ENCODE measurements at regions not wholly inside any gene's neighbourhood (a gene's known extent, or its start where the extent isn't known, plus 50 kb on each side); places are given as distances from the start of the nearest gene placed in this dataset.

DNA sequence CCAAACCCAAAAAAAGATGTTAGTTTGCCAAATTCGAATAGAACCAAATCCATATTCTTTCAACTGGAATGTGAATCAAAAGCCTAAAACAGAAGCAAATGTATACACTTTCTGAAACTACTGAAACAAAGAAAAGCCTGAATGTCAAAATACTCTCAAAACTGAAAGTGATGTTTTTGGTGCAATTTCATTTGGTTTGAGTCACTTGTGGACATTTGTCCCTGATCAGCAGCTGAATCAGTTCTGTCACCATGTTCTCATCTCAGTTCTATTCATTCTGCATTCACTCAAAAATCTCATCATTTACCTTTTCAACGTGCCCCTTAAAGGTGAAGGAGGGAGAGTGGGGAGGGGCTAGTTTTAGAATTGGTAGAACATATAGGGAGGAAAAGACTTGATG is 266.8 kb downstream of the ABHD5 start:
- ChIA-PET POLR2A (no interaction called here), CTCF (interaction anchor here (1.0 kb wide), 1 partner anchor 15 kb away, joined by 3 read pairs; no protein-coding TSS in a partner anchor)
- DNase-seq = no peak
- peaks cover 1% of the 10 kb centered on the region for H3K4me1 Mint-ChIP-seq
- no peaks in the 10 kb centered on the region for H3K36me3 Mint-ChIP-seq (ENCODE audit: low read depth)
- peaks cover 27% of the 10 kb centered on the region for H3K27me3 Mint-ChIP-seq
- H3K4me3 Mint-ChIP-seq = no peak overlapping the region
- H3K9me3 Mint-ChIP-seq = no peaks in the 10 kb centered on the region
- no peak overlapping the region for H3K27ac Mint-ChIP-seq

GRCh38 chr3:43958005-43958770 is 267.4 kb downstream of the ABHD5 start:
- peaks cover 27% of the 10 kb centered on the region for H3K27me3 Mint-ChIP-seq
- H3K27ac Mint-ChIP-seq = no peak overlapping the region
- no peak overlapping the region for H3K4me3 Mint-ChIP-seq
- no peak for DNase-seq
- H3K9me3 Mint-ChIP-seq = no peaks in the 10 kb centered on the region
- no peaks in the 10 kb centered on the region for H3K36me3 Mint-ChIP-seq (ENCODE audit: low read depth)
- H3K4me1 Mint-ChIP-seq = peaks cover 1% of the 10 kb centered on the region
- CTCF ChIA-PET = interaction anchor here (1.0 kb wide), 1 partner anchor 14 kb away, joined by 3 read pairs; no protein-coding TSS in a partner anchor
- POLR2A ChIA-PET = no interaction called here

- POLR2A ChIA-PET = no interaction called here
Measured at GRCh38 chr3:43958973-43959372, 268.2 kb downstream of the ABHD5 start.

GRCh38 chr3:43959498-43960447 is 269.0 kb downstream of the ABHD5 start:
- H3K27ac Mint-ChIP-seq = no peak overlapping the region
- no peaks in the 10 kb centered on the region for H3K9me3 Mint-ChIP-seq
- no peak overlapping the region for H3K4me3 Mint-ChIP-seq
- CTCF ChIA-PET = no interaction called here
- H3K36me3 Mint-ChIP-seq (ENCODE audit: low read depth) = no peaks in the 10 kb centered on the region
- peaks cover 3% of the 10 kb centered on the region for H3K4me1 Mint-ChIP-seq
- POLR2A ChIA-PET = no interaction called here
- DNase-seq = no peak
- peaks cover 24% of the 10 kb centered on the region for H3K27me3 Mint-ChIP-seq

More at GRCh38 chr3:43958973-43959372, 268.2 kb downstream of the ABHD5 start:
- no peak for DNase-seq
- Mint-ChIP-seq H3K36me3 (ENCODE audit: low read depth) (no peaks in the 10 kb centered on the region), H3K9me3 (no peaks in the 10 kb centered on the region), H3K27me3 (peaks cover 29% of the 10 kb centered on the region), H3K4me3 (no peak overlapping the region), H3K4me1 (peaks cover 1% of the 10 kb centered on the region), H3K27ac (no peak overlapping the region)
- CTCF ChIA-PET = no interaction called here

- no peaks in the 10 kb centered on the region for H3K9me3 Mint-ChIP-seq
- ChIA-PET POLR2A (no interaction called here), CTCF (no interaction called here)
- H3K4me3 Mint-ChIP-seq = no peak overlapping the region
- H3K4me1 Mint-ChIP-seq = peaks cover 9% of the 10 kb centered on the region
- DNase-seq = no peak
- peaks cover 17% of the 10 kb centered on the region for H3K27me3 Mint-ChIP-seq
- H3K27ac Mint-ChIP-seq = no peak overlapping the region
- H3K36me3 Mint-ChIP-seq (ENCODE audit: low read depth) = no peaks in the 10 kb centered on the region
Measured at GRCh38 chr3:43960448-43960840, 269.7 kb downstream of the ABHD5 start.

DNA sequence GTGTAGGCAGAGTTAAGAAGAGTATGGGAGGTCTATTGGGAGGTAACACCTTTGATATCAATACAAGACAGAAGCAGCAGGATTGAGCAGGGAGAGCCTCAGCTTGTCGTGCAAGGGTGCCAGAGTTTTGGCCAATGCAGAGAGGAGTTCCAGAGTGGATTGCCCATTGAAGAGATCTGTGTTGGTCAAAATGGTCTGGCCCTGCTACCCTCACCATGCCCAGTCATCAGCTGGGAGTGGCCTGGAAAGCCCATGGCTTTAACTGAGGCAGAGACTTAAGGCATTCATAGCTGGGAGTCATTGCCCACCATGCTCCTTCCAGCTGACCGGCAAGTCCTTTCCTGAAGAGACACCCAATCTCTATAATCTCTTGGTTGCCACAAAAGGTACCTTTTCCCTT is 271.3 kb downstream of the ABHD5 start:
- Mint-ChIP-seq H3K4me1 (peaks cover 19% of the 10 kb centered on the region), H3K4me3 (no peak overlapping the region), H3K27me3 (peaks cover 6% of the 10 kb centered on the region), H3K36me3 (ENCODE audit: low read depth) (no peaks in the 10 kb centered on the region), H3K27ac (no peak overlapping the region), H3K9me3 (no peaks in the 10 kb centered on the region)
- CTCF ChIA-PET = no interaction called here
- DNase-seq = no peak
- POLR2A ChIA-PET = no interaction called here

DNA sequence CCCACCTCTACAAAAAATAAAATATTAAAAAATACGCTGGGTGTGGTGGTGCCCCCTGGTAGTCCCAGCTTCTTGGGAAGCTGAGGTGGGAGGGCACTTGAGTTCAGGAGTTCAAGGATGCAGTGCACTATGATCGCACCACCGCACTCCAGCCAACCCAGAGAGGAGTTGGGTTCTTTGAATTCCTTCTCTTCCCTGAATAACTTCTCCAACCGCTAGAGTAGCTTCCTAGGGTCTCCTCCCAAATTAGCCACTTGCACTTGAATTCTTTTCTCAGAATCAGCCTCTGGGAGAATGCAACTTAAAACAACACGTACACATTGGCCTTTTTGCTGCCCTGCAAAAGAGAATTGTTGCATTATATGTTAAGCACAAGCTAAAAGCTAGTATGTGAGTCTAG is 272.5 kb downstream of the ABHD5 start:
- Mint-ChIP-seq H3K9me3 (no peaks in the 10 kb centered on the region), H3K4me3 (no peak overlapping the region), H3K27me3 (peaks cover 10% of the 10 kb centered on the region), H3K27ac (no peak overlapping the region), H3K36me3 (ENCODE audit: low read depth) (no peaks in the 10 kb centered on the region), H3K4me1 (peaks cover 18% of the 10 kb centered on the region)
- DNase-seq = no peak
- ChIA-PET CTCF (no interaction called here), POLR2A (no interaction called here)

GRCh38 chr3:43964640-43965039 is 273.9 kb downstream of the ABHD5 start:
- Mint-ChIP-seq H3K27ac (no peak overlapping the region), H3K4me3 (no peak overlapping the region), H3K36me3 (ENCODE audit: low read depth) (no peaks in the 10 kb centered on the region), H3K27me3 (peaks cover 16% of the 10 kb centered on the region), H3K4me1 (peaks cover 18% of the 10 kb centered on the region), H3K9me3 (no peaks in the 10 kb centered on the region)
- ChIA-PET CTCF (interaction anchor here (0.8 kb wide), 1 partner anchor 8 kb away, joined by 3 read pairs; no protein-coding TSS in a partner anchor), POLR2A (no interaction called here)
- no peak for DNase-seq

DNA sequence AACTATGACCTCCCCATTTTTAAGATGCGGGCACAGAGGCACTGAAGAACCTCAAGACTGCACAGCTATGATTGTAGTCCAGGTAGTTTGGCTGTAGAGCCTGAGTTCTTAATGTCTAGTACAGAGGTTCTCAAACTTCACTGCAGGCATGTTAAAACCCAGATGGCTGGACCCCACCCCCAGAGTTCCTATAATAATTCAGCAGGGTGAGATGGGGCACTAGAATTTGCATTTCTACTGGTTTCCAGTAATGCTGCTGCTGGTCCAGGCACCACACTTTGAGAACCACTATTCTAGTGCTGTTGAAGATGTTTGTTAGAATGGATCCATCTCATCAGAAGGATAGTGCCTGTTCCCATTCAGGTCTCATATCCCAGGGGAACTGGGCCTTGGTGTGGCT is 274.9 kb downstream of the ABHD5 start:
- Mint-ChIP-seq H3K27ac (no peak overlapping the region), H3K4me3 (no peak overlapping the region), H3K9me3 (no peaks in the 10 kb centered on the region), H3K27me3 (peaks cover 16% of the 10 kb centered on the region), H3K4me1 (peaks cover 18% of the 10 kb centered on the region), H3K36me3 (ENCODE audit: low read depth) (no peaks in the 10 kb centered on the region)
- POLR2A ChIA-PET = no interaction called here
- CTCF ChIA-PET = no interaction called here
- no peak for DNase-seq

GRCh38 chr3:43966126-43966525 is 275.4 kb downstream of the ABHD5 start:
- CTCF ChIA-PET = no interaction called here
- Mint-ChIP-seq H3K9me3 (no peaks in the 10 kb centered on the region), H3K27me3 (peaks cover 16% of the 10 kb centered on the region), H3K4me3 (no peak overlapping the region), H3K36me3 (ENCODE audit: low read depth) (no peaks in the 10 kb centered on the region), H3K4me1 (peaks cover 18% of the 10 kb centered on the region), H3K27ac (no peak overlapping the region)
- POLR2A ChIA-PET = no interaction called here
- no peak for DNase-seq

DNA sequence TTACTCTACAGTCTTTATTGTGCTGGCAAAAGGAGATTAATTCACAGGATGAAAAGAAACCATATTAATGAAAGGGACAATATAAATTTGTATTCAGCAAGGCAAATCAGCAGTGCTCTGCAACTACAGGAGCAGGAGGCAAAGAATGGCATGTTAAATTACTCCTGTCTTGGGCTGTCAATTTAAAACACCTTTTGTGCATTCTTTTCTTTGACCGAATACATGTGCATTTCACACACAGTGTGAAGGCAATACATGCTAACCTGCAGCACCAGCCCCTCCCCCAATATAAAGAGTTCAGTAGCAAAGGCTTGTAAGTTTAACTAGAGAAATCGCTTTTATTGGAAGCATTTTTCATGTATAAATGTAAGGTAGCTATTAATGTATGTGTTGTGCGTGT is 275.2 kb upstream of the TOPAZ1 start:
- Mint-ChIP-seq H3K27me3 (peaks cover 13% of the 10 kb centered on the region), H3K36me3 (ENCODE audit: low read depth) (no peaks in the 10 kb centered on the region)
- POLR2A ChIA-PET = no interaction called here

GRCh38 chr3:43968465-43968864 is 273.2 kb upstream of the TOPAZ1 start:
- H3K4me1 Mint-ChIP-seq = peaks cover 18% of the 10 kb centered on the region
- CTCF ChIA-PET = no interaction called here
- no peaks in the 10 kb centered on the region for H3K36me3 Mint-ChIP-seq (ENCODE audit: low read depth)

More for the DNA sequence above, 275.2 kb upstream of the TOPAZ1 start:
- CTCF ChIA-PET = no interaction called here
- H3K9me3 Mint-ChIP-seq = no peaks in the 10 kb centered on the region
- H3K4me1 Mint-ChIP-seq = peaks cover 18% of the 10 kb centered on the region
- no peak overlapping the region for H3K4me3 Mint-ChIP-seq
- no peak overlapping the region for H3K27ac Mint-ChIP-seq
- DNase-seq = no peak

GRCh38 chr3:43969944-43970343 is 271.7 kb upstream of the TOPAZ1 start:
- Mint-ChIP-seq H3K4me1 (peaks cover 15% of the 10 kb centered on the region), H3K36me3 (ENCODE audit: low read depth) (no peaks in the 10 kb centered on the region), H3K27me3 (peaks cover 21% of the 10 kb centered on the region), H3K27ac (no peak overlapping the region), H3K9me3 (no peaks in the 10 kb centered on the region), H3K4me3 (no peak overlapping the region)
- DNase-seq = no peak
- CTCF ChIA-PET = interaction anchor here (0.6 kb wide), 1 partner anchor 59 kb away, joined by 3 read pairs; no protein-coding TSS in a partner anchor
- POLR2A ChIA-PET = no interaction called here

More at GRCh38 chr3:43968465-43968864, 273.2 kb upstream of the TOPAZ1 start:
- Mint-ChIP-seq H3K9me3 (no peaks in the 10 kb centered on the region), H3K4me3 (no peak overlapping the region), H3K27me3 (peaks cover 13% of the 10 kb centered on the region), H3K27ac (no peak overlapping the region)
- POLR2A ChIA-PET = no interaction called here
- DNase-seq = no peak
